SK-N-SH (cell line): ENCODE measurements at regions not wholly inside any gene's neighbourhood (a gene's known extent, or its start where the extent isn't known, plus 50 kb on each side); places are given as distances from the start of the nearest gene placed in this dataset.

Source experiments
- CTCF ChIA-PET: fragments of 300-600, 350-600 bp; formaldehyde crosslinking; extraction: SDS; loops from one replicate; lab custom pipeline; 2021; lab: Yijun Ruan, JAX
- POLR2A ChIA-PET: fragments of 350-600 bp; sonication (Branson Sonifier 250); formaldehyde crosslinking; extraction: SDS; loops from one replicate; lab custom pipeline; 2020; ENCODE audit warnings: antibody characterized with exemption, inconsistent platforms; lab: Yijun Ruan, JAX
- DNase-seq: peaks from one replicate; pipeline ENCODE4 v3.0.0; 2012
- H2AFZ ChIP-seq: fragments of 200-600 bp; sonication (generic); 2 replicates; pipeline ENCODE4 v1.8.1; 2016; ENCODE audit warnings: antibody characterized with exemption, mild to moderate bottlenecking, low read depth
- H3F3A ChIP-seq: fragments of 200-600 bp; sonication (generic); replicated peaks from 2 replicates; pipeline ENCODE3; 2016; ENCODE audit warnings: antibody characterized with exemption, mild to moderate bottlenecking; ENCODE audit not compliant: insufficient read depth
- H3K27ac ChIP-seq, 2 experiments: fragments of 200-500 bp in 1 of 2; fragments of 200-600 bp in 1 of 2; sonication (Bioruptor generic) in 1 of 2; sonication (generic), shearing (Covaris generic) in 1 of 2; 2 replicates each; pipeline versions ENCODE4 v1.5.1 to v1.6.1; 2014 to 2016; ENCODE audit warnings: low read depth in 2 of 2, inconsistent platforms in 1 of 2, low read length in 1 of 2, mild to moderate bottlenecking in 1 of 2, mixed read lengths in 1 of 2
- H3K27me3 ChIP-seq: fragments of 200-600 bp; sonication (generic), shearing (Covaris generic); 2 replicates; pipeline ENCODE4 v1.6.1; 2016; ENCODE audit warnings: mixed run types; ENCODE audit not compliant: insufficient read depth
- H3K36me3 ChIP-seq, 2 experiments: fragments of 200-500 bp in 1 of 2; fragments of 200-600 bp in 1 of 2; sonication (Bioruptor generic) in 1 of 2; sonication (generic) in 1 of 2; replicated peaks in 1 of 2; 2 replicates each; pipeline versions ENCODE3 to v1.5.1; 2014 to 2016; ENCODE audit warnings: low read length in 1 of 2, mild to moderate bottlenecking in 1 of 2; ENCODE audit not compliant: insufficient read depth in 2 of 2, control insufficient read depth in 1 of 2
- H3K4me1 ChIP-seq, 2 experiments: fragments of 200-500 bp in 1 of 2; fragments of 200-600 bp in 1 of 2; sonication (Bioruptor generic) in 1 of 2; sonication (generic), shearing (Covaris generic) in 1 of 2; 2 replicates each; pipeline versions ENCODE4 v1.5.1 to v1.6.1; 2014 to 2016; ENCODE audit warnings: low read depth in 1 of 2, low read length in 1 of 2, mixed run types in 1 of 2; ENCODE audit not compliant: insufficient read depth in 2 of 2, control insufficient read depth in 1 of 2
- H3K4me2 ChIP-seq: fragments of 200-600 bp; sonication (generic), shearing (Covaris generic); 2 replicates; pipeline ENCODE4 v1.6.1; 2017; ENCODE audit warnings: mixed run types
- H3K4me3 ChIP-seq, 2 experiments: fragments of 200-500 bp in 1 of 2; fragments of 200-600 bp in 1 of 2; sonication (Bioruptor generic) in 1 of 2; sonication (generic), shearing (Covaris generic) in 1 of 2; 2 replicates each; pipeline versions ENCODE4 v1.5.1 to v1.8.1; 2014 to 2016; ENCODE audit warnings: low read depth in 2 of 2, inconsistent platforms in 1 of 2, low read length in 1 of 2, mild to moderate bottlenecking in 1 of 2, mixed read lengths in 1 of 2, moderate library complexity in 1 of 2
- H3K79me2 ChIP-seq: fragments of 200-600 bp; sonication (generic); 2 replicates; pipeline ENCODE4 v1.8.1; 2017; ENCODE audit warnings: mild to moderate bottlenecking; ENCODE audit not compliant: insufficient read depth
- H3K9ac ChIP-seq: fragments of 200-600 bp; sonication (generic); 2 replicates; pipeline ENCODE4 v1.6.1; 2017; ENCODE audit warnings: mixed run types
- H3K9me2 ChIP-seq: fragments of 200-600 bp; sonication (generic); 2 replicates; pipeline ENCODE4 v1.6.1; 2017; ENCODE audit warnings: mixed run types
- H3K9me3 ChIP-seq: fragments of 200-600 bp; sonication (generic); 2 replicates; pipeline ENCODE4 v1.6.1; 2017; ENCODE audit warnings: mixed run types, mild to moderate bottlenecking, moderate library complexity
- H4K20me1 ChIP-seq: fragments of 200-600 bp; sonication (generic); 2 replicates; pipeline ENCODE4 v1.6.1; 2017; ENCODE audit warnings: mild to moderate bottlenecking, mixed run types; ENCODE audit not compliant: insufficient read depth
- CHD2 ChIP-seq: fragments of 150-350 bp; IDR thresholded peaks from 2 replicates; pipeline ENCODE4 v1.6.1; 2018; ENCODE audit warnings: low read length; ENCODE audit not compliant: partially characterized antibody
- ELF1 ChIP-seq: IDR thresholded peaks from 2 replicates; pipeline ENCODE4 v1.4.0; 2012
- EP300 ChIP-seq, 2 experiments: IDR thresholded peaks; 2 replicates each; pipeline versions ENCODE4 v1.4.0 to v1.6.1; 2012; ENCODE audit warnings: borderline replicate concordance in 1 of 2, low read depth in 1 of 2, low read length in 1 of 2
- FOSL2 ChIP-seq: IDR thresholded peaks from 2 replicates; pipeline ENCODE4 v1.4.0; 2012; ENCODE audit warnings: low read depth, mild to moderate bottlenecking, moderate library complexity, borderline replicate concordance
- GABPA ChIP-seq: IDR thresholded peaks from 2 replicates; pipeline ENCODE4 v1.4.0; 2012; ENCODE audit warnings: low read depth, mild to moderate bottlenecking
- JUND ChIP-seq: IDR thresholded peaks from 2 replicates; pipeline ENCODE4 v1.4.0; 2012
- MEF2A ChIP-seq: IDR thresholded peaks from 2 replicates; pipeline ENCODE4 v1.4.0; 2012; ENCODE audit warnings: low read depth, borderline replicate concordance
- NFIC ChIP-seq: IDR thresholded peaks from 2 replicates; pipeline ENCODE4 v1.4.0; 2012; ENCODE audit warnings: borderline replicate concordance
- POLR2AphosphoS5 ChIP-seq: IDR thresholded peaks from 2 replicates; pipeline ENCODE4 v1.6.1; 2012; ENCODE audit warnings: low read depth, low read length
- RCOR1 ChIP-seq: fragments of 150-350 bp; IDR thresholded peaks from 2 replicates; pipeline ENCODE4 v1.6.1; 2017; ENCODE audit warnings: antibody characterized with exemption, low read length
- REST ChIP-seq: IDR thresholded peaks from 2 replicates; pipeline ENCODE4 v1.6.1; 2012; ENCODE audit warnings: mild to moderate bottlenecking, low read depth, low read length, moderate library complexity
- RFX5 ChIP-seq: IDR thresholded peaks from 2 replicates; pipeline ENCODE4 v1.6.1; 2012; ENCODE audit warnings: mild to moderate bottlenecking, improper control_type of control experiment, low read length
- RXRA ChIP-seq: IDR thresholded peaks from 2 replicates; pipeline ENCODE4 v1.4.0; 2012; ENCODE audit warnings: low read depth, mild to moderate bottlenecking, borderline replicate concordance
- SMC3 ChIP-seq: IDR thresholded peaks from 2 replicates; pipeline ENCODE4 v1.6.1; 2012; ENCODE audit warnings: low read depth, low read length, improper control_type of control experiment
- TCF12 ChIP-seq: IDR thresholded peaks from 2 replicates; pipeline ENCODE4 v1.4.0; 2012
- TEAD4 ChIP-seq: IDR thresholded peaks from 2 replicates; pipeline ENCODE4 v1.4.0; 2012; ENCODE audit warnings: mild to moderate bottlenecking, borderline replicate concordance; ENCODE audit not compliant: insufficient read depth
- YY1 ChIP-seq: IDR thresholded peaks from 2 replicates; pipeline ENCODE4 v1.4.0; 2012; ENCODE audit warnings: low read depth, mild to moderate bottlenecking
- WGBS: methylation state at CpG from one replicate; pipeline ENCODE4 v1.1.6; 2017; ENCODE audit warnings: low lambda C conversion rate; 5-methylcytosine and 5-hydroxymethylcytosine counted together
- TF ChIP-seq, protein P1 (sequence below): IDR thresholded peaks from 2 replicates; pipeline ENCODE4 v1.4.0; 2012; ENCODE audit warnings: low read depth, borderline replicate concordance
- TF ChIP-seq, protein P2 (sequence below): IDR thresholded peaks from 2 replicates; pipeline ENCODE4 v1.4.0; 2012; ENCODE audit warnings: low read depth
- TF ChIP-seq, protein P3 (sequence below): fragments of 150-350 bp; IDR thresholded peaks from 2 replicates; pipeline ENCODE4 v1.6.1; 2016; ENCODE audit warnings: mild to moderate bottlenecking, low read depth, low read length
- TF ChIP-seq, protein P4 (sequence below): fragments of 200-600 bp; sonication (generic); IDR thresholded peaks from 2 replicates; pipeline ENCODE4 v1.6.1; 2017; ENCODE audit warnings: antibody characterized with exemption, mild to moderate bottlenecking, moderate library complexity

DNA sequence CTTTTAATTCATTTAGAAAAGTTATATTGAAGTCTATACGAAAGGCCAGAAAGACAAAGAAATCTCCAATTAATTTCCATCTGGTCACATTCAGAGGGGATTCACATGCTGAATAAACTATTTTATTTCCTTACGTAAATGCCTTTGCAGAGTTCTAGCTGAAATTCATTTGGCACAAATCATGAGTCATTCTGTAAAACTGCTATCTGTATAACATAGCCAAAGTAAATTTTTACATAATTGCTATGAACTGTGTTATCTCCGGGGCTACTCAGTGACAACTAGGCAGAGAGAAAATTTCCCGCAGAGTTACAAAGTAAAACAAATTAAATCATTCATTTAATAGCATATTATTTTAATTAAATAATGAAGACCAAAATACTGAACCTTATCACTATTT, 463.2 kb upstream of the ADAMTS16 start:
- no peak for DNase-seq
- Histone ChIP-seq H3K9ac (no peak overlapping the region), H3K27ac (no peak overlapping the region), H3K4me3 (no peak overlapping the region), H3K9me3 (no peaks in the 10 kb centered on the region), H3K79me2 (no peaks in the 10 kb centered on the region), H3K9me2 (no peaks in the 10 kb centered on the region), H3K27me3 (peaks cover 30% of the 10 kb centered on the region), H3K36me3 (no peaks in the 10 kb centered on the region), H3K4me2 (no peak overlapping the region), H3K4me1 (no peaks in the 10 kb centered on the region), H2AFZ (no peak overlapping the region), H3F3A (no peaks in the 10 kb centered on the region), H4K20me1 (no peaks in the 10 kb centered on the region)
- CTCF ChIA-PET, result no interaction called here
- POLR2A ChIA-PET, result no interaction called here
- 7% methylated on average over 4 of the region's 4 CpGs for WGBS
- TF ChIP-seq ELF1, result no peak
- no peak for TF ChIP-seq MEF2A
- TF ChIP-seq JUND, result no peak
- no peak for TF ChIP-seq POLR2AphosphoS5
- TF ChIP-seq FOSL2, result no peak
- TF ChIP-seq, protein P1, sequence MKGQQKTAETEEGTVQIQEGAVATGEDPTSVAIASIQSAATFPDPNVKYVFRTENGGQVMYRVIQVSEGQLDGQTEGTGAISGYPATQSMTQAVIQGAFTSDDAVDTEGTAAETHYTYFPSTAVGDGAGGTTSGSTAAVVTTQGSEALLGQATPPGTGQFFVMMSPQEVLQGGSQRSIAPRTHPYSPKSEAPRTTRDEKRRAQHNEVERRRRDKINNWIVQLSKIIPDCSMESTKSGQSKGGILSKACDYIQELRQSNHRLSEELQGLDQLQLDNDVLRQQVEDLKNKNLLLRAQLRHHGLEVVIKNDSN, result no peak
- no peak for TF ChIP-seq RCOR1
- no peak for TF ChIP-seq GABPA
- TF ChIP-seq RFX5, result no peak
- TF ChIP-seq CHD2, result no peak
- no peak for TF ChIP-seq TEAD4
- no peak for TF ChIP-seq EP300 (IDR thresholded peaks at IDR 0.05; ENCODE audit: borderline replicate concordance in 1 of 2, low read depth in 1 of 2, low read length in 1 of 2)
- no peak for TF ChIP-seq NFIC
- TF ChIP-seq, protein P2, sequence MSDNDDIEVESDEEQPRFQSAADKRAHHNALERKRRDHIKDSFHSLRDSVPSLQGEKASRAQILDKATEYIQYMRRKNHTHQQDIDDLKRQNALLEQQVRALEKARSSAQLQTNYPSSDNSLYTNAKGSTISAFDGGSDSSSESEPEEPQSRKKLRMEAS, result no peak
- TF ChIP-seq TCF12, result no peak
- no peak for TF ChIP-seq SMC3

DNA sequence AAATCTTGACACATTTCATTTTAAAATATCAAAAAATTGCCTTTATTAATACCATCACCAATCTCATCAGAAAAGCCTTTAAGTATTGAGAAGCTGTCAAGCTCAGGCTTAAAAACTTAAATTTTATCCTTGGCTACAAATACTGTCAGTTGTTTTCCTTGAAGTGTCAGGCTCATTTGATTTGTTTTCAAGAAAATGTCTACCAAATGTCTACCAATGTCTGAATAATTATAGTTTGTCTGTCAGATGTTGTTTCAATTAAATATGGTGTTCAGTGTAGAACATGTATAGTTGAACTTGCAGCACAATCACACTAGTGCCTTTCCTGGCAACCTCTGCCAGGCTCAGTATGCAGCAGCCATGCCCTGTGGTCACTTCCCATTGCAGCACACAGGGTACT, 455.2 kb upstream of the ADAMTS16 start:
- Histone ChIP-seq H3F3A (no peaks in the 10 kb centered on the region), H3K27me3 (no peaks in the 10 kb centered on the region), H3K4me2 (no peak overlapping the region), H3K9me2 (no peaks in the 10 kb centered on the region), H3K4me3 (no peak overlapping the region), H2AFZ (no peak overlapping the region), H4K20me1 (no peaks in the 10 kb centered on the region), H3K27ac (no peak overlapping the region), H3K36me3 (no peaks in the 10 kb centered on the region), H3K9ac (no peak overlapping the region), H3K9me3 (no peaks in the 10 kb centered on the region), H3K79me2 (no peaks in the 10 kb centered on the region), H3K4me1 (no peaks in the 10 kb centered on the region)
- CTCF ChIA-PET, result no interaction called here
- DNase-seq, result no peak
- POLR2A ChIA-PET, result no interaction called here
- TF ChIP-seq GABPA, result no peak
- no peak for TF ChIP-seq REST
- TF ChIP-seq RFX5, result no peak
- no peak for TF ChIP-seq ELF1
- no peak for TF ChIP-seq YY1
- TF ChIP-seq MEF2A, result no peak
- TF ChIP-seq, protein P3, sequence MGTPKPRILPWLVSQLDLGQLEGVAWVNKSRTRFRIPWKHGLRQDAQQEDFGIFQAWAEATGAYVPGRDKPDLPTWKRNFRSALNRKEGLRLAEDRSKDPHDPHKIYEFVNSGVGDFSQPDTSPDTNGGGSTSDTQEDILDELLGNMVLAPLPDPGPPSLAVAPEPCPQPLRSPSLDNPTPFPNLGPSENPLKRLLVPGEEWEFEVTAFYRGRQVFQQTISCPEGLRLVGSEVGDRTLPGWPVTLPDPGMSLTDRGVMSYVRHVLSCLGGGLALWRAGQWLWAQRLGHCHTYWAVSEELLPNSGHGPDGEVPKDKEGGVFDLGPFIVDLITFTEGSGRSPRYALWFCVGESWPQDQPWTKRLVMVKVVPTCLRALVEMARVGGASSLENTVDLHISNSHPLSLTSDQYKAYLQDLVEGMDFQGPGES, result no peak
- no peak for TF ChIP-seq RXRA
- TF ChIP-seq SMC3, result no peak
- TF ChIP-seq, protein P4, sequence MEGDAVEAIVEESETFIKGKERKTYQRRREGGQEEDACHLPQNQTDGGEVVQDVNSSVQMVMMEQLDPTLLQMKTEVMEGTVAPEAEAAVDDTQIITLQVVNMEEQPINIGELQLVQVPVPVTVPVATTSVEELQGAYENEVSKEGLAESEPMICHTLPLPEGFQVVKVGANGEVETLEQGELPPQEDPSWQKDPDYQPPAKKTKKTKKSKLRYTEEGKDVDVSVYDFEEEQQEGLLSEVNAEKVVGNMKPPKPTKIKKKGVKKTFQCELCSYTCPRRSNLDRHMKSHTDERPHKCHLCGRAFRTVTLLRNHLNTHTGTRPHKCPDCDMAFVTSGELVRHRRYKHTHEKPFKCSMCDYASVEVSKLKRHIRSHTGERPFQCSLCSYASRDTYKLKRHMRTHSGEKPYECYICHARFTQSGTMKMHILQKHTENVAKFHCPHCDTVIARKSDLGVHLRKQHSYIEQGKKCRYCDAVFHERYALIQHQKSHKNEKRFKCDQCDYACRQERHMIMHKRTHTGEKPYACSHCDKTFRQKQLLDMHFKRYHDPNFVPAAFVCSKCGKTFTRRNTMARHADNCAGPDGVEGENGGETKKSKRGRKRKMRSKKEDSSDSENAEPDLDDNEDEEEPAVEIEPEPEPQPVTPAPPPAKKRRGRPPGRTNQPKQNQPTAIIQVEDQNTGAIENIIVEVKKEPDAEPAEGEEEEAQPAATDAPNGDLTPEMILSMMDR, result no peak
